KBM-7 (cell line): ENCODE measurements at regions not wholly inside any gene's neighbourhood (a gene's known extent, or its start where the extent isn't known, plus 50 kb on each side); places are given as distances from the start of the nearest gene placed in this dataset.

Experiments used
- DNase-seq: peaks from one replicate; pipeline ENCODE4 v3.0.0-alpha.2; 2015
- in situ Hi-C: fragments of 300-500 bp; cut with MboI; formaldehyde crosslinking; loops from 2 replicates; pipeline ENCODE4 v1.14.3; 2020; ENCODE audit warnings: low sequenced_read_pairs, low pct_unique_long_range_greater_than_20kb, mixed read lengths

DNA sequence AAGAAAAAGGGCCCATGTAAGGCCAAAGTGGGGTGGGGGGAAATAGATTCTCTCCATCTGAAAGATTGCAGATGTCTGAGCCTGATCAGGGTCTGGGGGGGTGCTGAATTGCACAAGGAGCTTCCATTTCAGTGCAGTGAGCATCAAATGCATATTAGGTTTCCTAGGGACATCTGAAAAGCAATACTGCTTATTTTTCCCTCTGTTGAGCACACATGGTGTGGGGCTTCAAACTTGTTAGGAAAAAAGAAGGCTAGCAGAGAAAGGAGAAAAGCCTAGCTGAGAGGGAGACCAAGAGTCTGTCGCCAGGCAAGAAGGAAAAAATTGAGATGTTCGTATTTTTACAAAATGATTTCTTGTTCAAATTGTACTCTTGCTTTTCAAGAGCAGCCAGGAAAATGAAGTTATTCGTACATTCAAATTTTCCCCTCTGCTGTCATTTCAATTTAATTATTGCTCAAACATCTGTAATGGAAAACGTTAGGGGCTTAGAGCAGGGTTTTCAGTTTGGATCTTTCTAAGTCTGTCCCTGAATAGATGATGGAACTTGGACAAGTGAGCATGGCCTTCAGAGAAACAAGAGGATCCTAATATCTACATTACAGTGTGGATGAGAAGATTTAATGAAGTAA lies 191.9 kb upstream of the GAS1 start:
- in situ Hi-C loops = no loop called here
- DNase-seq = no peak

DNA sequence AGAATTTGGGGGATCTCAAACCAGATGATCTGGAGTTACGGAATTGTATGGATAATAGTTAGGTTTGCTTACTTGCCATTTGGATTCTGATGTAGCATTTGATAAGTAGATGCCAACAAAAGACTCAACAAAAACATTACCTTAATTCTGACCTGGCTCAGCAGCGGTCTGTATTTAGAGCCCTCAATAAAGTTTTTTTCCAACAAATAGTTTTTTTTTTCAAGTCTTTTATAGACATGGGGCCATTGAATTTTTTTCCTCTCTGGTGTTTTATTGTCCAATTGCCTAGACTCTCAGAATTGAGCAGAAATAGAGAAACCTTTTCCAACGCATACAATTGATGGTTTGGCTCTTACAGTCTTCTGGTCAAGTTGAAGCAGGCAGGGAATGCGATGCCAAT lies 192.8 kb upstream of the GAS1 start:
- in situ Hi-C loops = no loop called here

DNA sequence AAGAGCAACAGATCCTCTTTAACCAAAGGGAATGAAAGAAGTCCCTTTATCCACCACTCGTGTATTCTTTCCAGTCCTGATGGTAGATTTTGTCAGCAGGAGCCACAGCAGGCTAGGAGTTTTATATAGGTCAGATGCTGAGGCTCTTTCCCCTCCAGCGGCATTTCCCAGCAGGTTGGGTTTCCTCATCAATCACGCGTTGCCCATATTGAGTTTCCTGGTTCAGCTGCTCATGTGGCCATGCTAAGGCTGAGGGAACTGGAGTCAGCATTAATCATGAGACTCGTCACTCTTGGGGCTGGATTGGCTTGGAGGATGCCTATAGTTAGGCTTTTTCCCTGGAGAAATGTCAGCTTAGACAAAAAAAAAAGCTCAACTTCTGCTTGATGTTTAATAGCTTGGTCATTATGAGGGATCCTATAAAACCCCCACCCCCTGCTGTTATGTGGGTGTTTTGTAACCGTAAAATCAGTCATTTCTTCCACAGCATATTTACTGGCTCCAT lies 193.4 kb upstream of the GAS1 start:
- in situ Hi-C loops = no loop called here

More for the DNA sequence above, 192.8 kb upstream of the GAS1 start:
- no peak for DNase-seq

DNA sequence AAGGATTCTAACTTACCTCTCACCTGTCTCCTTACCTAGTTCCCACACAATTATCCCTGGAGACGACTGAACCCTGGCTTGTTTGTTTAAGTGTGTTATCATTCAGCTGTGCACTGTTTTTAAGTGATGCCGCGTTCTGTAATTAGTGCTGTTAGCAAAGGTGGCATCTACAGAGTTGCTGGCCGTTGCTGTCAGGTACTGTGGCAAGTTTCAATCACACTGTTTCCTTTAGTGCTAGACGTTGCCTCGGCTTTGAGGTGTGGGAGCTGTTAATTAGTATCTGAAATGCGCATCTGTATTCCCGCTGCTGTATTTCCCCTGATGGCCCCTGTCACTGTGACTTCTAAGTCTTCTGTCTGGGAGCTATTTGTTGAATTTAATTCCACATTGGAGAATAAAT lies 193.8 kb upstream of the GAS1 start:
- no peak for DNase-seq
- in situ Hi-C loops = no loop called here

More for the DNA sequence above, 193.4 kb upstream of the GAS1 start:
- DNase-seq = no peak

DNA sequence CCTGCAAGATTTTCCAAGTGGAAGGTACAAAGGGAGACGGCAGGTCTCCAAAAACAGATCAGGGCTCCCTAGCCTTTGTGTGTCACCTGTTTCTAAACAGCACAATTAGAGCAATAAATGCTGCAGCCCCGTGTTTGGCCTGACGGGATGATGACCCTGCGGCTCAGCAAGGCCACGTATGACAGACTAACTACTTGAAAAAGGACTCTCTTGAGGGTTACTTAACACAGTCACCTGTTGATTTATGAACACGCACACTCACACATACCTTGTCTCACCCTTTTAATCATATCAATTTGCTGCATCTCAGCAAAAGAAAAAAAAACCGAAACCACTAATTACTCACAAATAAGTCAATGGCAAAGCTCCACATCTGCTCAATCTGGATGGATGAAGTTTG lies 199.6 kb upstream of the GAS1 start:
- no peak for DNase-seq
- in situ Hi-C loops = no loop called here

DNA sequence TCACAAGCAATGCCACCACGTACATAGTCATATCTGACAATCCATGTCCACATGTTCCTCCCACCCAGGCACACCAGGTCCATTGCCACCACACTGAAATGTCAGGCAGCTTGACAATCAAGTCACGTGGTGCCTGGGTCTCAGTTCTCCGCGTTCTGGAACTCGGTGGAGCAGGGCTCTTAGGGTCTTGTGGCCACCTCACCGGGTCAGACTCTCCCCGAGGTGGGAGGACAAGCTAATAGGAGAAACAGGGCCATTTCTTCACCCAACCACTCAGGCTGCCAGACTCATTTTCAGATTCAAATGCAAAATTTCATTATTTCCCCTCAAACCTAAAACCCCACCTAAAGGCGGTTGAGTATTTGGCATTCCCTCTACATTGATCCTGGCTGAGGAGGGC lies 200.5 kb upstream of the GAS1 start:
- DNase-seq = no peak
- in situ Hi-C loops = no loop called here

DNA sequence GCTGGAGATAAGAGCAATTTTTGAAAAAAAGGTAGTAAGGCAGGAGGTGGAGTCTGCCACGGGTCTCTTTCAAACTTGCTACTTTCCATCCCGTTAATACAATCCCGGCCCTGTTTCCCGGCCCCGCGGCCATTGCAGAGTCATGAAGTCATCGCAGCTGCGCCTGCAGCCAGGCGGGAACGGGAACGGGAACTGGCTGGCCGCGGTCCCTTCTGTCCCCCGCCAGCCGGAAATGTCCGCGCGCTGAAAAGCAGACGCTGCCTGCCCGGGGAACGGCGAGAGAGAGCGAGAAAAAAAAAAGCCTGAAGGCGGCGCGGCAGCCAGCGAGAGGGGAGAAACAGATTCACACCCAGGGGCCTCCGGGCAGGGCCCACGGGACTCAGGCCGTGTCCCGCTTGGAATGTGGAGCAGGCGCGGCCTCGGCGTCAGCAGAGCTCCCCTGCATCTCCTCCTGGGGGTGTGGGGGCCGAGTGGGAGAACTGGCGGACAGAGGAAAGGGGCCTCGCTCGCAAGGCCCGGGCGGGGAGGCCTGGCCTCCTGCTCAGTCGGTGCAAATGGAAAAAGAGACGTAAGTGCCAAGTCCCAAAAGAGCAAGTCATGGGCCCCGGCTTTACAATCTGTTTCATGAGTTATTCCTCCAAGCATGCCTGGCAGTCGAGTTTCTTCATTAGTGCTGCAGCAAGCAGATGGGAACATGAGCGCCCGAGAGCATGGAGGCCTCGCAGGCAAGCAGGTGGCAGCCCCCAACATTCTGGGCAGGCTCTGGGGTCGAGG lies 201.2 kb upstream of the GAS1 start:
- DNase-seq = peak; percentile 13
- in situ Hi-C loops = no loop called here

DNA sequence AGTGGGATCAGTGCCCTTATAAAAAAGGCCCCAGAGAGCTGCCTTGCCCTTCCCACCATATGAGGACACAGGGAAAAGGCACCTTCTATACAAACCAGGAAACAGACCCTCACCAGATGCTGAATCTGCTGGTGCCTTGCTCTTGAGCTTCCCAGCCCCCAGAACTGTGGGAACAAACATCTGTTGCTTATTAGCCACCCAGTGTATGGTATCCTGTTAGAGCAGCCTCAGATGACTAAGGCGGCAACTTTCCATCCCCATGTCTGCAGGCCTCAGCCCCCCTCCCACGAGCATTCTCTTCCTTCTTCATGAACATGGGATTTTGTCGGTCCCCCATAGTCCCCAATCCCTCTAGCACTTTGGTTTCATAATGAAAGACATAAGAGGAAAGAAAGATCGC lies 202.5 kb upstream of the GAS1 start:
- in situ Hi-C loops = no loop called here
- no peak for DNase-seq

DNA sequence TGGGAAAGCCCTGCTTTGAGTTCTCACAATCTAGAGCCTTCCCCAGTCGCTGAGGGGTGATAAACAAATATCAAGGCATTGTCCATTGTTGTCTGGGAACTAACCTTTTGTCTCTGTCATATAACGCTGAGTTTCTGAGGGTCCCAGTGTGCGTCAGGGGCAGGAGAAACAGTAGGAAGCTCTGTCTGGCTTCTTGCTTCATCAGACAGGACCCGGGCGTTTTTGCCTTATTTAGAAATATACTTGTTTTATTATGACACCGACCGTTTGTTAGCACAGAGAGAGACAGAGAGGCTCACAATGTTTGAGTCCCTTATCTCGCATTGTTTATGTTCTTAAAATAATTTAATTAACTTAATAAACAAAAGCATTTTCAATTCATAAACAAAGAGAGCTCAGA lies 204.9 kb upstream of the GAS1 start:
- no peak for DNase-seq
- in situ Hi-C loops = no loop called here

DNA sequence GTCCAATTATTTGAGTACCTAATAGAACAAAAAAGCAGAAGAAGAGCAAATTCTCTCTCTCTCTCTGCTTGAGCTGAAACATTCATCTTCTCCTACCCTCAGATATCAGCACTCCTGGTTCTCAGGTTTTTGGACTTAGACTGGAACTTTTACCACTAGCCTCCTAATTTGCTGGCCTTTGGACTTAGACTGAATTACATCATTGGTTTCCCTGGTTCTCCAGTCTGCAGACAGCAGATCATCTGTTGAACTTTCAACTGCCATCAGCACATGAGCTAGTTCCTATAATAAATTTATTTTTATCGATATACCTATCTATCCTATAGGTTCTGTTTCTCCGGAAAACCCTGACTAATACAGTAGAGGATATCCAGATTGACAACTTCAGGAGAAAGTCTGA lies 208.9 kb upstream of the GAS1 start:
- no peak for DNase-seq
- in situ Hi-C loops = no loop called here

DNA sequence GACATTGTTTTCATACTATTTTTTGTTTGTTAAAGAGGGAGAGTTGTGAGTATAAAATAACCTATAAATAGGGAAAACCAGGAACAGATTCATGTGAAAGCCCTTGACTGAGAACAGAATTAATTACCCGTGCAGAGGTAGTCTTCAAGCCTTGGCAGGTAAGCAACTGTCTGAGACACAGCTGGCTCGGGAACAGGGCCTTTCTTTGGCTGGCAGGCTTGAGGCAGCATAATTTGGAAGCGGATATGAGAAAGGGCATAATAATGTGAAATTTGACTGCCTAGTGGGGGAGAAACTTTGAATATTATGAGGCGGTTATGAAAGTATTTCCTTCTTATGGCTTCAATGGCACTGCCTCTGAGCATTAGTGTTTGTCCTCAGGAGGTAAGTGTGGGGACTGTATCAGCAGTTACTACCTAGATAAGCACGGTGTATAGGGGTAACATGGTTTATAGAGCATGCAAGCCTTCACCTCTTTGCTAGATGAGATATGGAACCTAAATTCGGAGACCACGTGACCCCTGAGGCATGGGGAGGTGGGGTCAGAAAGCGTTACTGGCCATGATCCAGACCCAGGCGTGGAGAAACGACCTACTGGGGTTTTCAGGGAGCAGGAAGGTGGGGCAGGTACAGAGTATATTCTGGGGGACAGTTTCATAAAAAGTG lies 210.2 kb upstream of the GAS1 start:
- no peak for DNase-seq
- in situ Hi-C loops = no loop called here

DNA sequence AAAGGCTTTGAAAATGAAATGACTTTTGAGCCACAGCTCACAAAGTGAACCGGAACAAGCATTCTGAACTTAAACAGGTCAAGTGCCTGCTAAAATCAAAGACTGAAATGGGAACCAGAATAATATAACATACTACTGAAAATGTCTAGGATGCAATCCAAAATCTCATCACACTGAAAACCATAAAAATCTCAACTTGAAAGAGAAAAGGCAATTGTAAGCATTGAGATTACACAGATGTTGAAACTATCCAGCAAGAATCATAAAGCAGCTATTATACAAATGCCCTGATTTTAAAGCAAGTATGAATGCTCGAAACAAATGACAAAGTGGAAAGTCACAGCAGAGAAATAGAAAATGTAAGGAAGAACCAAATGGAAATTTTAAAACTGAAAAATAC lies 211.5 kb upstream of the GAS1 start:
- no peak for DNase-seq
- in situ Hi-C loops = no loop called here

DNA sequence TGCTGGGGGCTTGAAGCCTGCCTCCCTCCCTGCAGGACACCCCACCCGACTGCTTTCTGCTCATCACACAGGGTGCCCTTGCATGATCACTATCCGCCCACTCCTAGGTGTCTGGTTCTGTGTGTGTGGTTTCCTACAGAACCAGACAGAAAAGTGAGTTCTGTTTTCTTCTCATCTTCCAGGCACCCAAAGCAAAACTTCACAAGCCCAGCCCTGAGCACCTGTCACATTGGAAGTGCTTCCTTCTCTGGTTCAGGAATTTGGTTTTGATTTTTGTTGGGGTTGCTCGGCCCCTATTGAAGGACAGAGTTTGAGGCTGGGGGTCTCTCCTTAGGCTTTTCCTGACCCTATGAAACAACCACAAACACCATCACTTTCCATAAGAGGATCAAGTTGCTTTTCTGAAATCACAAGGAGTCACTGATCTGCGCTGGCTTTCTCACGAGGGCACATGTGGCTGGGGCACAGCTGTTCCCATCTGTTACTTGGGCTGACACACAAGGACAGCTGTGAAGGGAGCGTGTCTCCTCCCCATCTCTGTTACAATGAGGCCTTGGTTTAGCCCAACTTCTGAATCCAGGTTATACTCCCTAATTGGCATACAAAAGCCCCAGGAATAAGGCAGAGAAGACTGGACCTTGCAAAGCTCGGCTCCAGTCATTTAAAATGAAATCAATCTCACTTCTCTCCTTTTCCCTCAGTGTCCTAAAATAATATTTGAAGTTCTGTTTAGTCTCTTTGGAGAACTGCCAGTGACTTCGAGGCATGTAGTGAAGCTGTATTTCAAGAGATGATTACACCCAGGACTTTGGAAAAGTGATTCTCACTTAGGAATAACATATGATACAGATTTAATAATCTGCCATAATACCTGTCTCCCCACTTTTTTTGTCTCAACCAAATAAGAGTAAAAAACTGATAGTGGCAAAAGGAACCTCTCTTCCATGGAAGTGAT lies 213.1 kb upstream of the GAS1 start:
- in situ Hi-C loops = no loop called here
- no peak for DNase-seq

DNA sequence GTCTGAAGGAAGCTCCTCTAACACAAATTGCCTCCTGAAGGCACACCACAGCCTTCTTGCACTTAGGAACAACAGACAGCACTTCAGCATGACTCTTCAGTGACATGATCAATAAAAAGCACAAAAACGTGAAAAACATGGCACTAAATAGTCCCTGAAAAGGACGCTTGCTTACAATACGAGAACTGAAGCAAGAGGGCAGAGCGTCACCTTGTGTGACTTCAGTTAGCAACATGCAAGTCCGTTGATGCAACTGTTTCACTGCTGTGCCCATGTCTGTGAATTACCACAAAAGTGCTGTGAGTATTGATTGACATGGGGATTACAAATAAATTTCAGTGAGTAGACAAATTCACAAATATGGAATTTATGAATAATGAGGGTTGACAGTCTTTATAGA lies 219.9 kb upstream of the GAS1 start:
- in situ Hi-C loops = no loop called here
- DNase-seq = no peak

DNA sequence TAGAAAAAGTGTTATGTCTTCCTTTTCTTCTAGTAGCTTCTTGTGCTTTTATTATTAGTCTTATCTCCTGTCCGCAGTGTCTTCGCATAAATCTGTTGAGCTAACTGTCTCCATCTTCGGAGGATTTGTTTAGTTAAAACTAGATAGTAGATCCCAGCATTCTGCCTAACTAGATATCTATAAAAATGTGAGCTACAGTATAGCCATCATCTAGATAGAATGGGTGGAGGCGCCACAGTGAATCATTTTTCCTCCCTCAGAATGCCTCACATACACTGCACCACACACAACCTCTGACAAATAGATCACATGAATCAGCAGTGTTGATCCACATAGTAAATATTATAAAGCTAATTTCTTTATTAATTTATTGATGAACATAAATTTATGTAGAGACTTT lies 220.3 kb upstream of the GAS1 start:
- in situ Hi-C loops = no loop called here
- no peak for DNase-seq

DNA sequence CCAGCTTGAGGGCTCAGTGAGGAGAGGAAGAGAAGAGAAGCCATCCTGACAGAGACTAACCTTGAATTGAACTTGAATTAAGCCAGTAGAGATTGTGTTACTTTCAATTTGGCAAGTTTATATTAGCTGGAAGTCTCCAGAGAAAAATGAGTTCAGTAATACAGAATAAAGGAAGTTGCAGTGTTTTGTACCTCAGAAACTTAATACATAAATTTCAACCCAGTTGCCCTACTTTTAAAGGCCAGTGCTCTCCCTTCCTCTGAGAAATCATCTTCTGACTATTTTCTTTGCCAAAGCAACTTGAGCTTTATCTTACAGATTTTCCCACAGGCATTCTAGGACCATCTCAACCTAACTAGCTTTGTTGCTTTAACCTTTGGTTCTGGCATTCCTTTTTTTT lies 231.0 kb upstream of the GAS1 start:
- DNase-seq = no peak
- in situ Hi-C loops = no loop called here

DNA sequence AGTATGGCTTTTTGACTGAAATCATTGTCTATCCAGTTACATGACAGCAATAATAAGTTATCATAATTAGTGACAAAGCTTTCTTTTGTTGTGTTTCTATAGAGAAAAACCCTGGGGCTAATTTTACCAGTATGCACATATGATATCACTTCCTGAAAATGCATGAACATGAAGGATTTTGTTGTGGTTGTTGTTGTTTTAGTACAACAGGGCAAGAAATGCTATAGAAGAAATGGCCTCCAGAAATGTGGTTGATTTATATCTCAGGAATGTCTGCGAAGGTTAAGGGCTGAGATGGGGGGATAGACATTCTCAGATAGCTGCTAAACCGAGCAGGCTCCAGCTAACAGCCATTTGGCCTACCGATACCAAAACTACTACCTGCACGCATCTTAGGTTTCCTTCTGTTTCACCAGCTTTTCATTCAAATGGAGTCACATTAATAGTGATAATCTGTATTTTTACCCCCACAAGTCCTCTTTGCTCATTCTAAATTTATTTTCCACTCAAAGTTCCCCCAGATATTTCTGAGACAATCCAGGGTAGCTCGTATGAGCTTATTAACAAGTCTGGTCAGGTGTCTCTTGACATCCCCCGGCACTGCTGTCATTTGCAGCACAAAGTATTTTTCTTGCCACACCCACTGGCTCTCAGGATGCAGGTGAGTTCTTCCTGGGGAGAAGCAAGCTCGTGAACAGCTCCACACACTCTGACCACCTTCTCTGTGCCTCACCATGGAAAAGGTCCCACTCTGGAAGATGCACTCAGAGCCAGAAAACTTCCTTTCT lies 232.4 kb upstream of the GAS1 start:
- DNase-seq = no peak
- in situ Hi-C loops = no loop called here

DNA sequence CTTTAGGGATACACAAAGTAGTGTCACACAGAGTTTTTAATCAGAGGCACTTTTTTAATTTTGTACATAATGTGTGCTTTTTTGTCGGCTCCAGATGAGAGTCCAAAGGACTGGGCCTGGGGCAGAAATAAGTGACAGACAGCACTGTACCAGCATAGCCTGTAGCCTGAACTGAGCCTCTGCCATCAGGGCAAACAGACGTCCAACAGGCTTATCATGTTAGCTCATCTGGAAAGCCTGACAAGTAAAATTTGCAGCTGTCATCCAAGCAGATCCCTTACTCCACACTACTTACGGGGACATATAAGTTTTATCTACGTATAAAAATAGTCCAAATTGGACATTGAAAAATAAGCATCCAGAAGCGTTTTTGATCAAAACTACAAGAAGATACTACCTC lies 233.1 kb upstream of the GAS1 start:
- in situ Hi-C loops = no loop called here
- no peak for DNase-seq

DNA sequence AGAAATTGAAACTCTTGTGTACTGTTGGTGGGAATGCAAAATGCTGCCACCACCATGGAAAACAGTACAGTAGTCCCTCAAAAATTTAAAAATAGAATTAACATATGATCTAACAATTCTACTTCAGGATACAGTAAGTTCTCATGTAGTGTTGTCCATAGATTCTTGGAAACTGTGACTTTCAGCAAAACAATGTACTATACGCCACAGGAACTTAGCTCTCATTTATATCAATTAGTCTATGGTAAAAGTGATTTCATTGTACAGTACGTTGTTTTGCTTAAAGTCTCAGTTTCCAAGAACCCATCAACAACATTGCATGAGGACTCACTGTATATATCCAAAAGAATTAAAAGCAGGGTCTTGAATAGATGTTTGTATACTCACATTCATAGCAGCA lies 233.5 kb upstream of the GAS1 start:
- DNase-seq = no peak
- in situ Hi-C loops = no loop called here
